DMS153 treated with DMSO at 0.1 percent for 48 hours (cell line): ENCODE measurements at regions not wholly inside any gene's neighbourhood (a gene's known extent, or its start where the extent isn't known, plus 50 kb on each side); places are given as distances from the start of the nearest gene placed in this dataset.
A peak's percentile ranks its signal among the peaks of the same experiment; 100 is the strongest.

Experiments
- DNase-seq: peaks from one replicate; lab custom pipeline; 2025; ENCODE audit not compliant: unreplicated experiment; lab: John Stamatoyannopoulos, UW

DNA sequence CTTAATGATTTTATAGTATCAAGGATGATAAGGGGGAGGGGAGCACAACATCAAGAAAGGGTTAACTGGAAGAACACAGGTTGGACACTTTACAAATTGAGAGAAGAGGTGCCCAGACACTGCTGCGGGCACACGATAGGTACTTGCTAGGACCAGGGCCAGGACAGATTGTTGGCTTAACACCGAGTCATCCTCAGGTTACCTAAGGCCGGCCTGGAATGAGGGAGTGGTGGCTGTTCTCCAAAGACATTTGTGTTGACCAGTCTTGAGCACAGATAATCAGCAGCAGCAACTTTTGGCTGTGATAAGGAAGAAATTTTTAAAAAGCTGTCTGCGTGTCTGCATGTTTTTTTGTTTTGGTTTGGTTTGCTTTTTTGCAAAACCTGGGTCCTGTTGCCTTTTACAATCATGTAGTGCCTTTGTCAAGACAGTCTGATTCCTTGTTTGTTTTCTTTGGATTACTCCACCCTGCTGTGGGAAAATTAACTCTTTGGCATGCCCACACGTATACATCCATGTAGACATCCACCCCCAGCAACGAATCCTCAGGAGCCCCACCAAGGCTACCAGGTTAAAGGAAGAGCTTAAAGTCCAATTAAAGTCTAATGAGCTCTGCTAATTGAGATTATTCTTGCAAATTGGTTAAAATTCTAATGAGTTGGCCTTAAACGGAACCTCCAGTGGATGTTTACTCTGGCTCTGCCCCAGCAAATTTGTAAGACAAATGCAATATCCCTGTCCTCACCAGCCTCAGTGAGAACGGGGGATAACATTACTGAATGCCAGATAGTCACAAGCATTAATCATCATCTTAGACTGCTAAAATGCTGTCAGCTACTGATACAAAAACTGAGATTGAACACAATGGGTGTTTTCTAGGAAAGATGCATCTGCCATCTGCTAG is 382.3 kb downstream of the ACTL7B start:
- DNase-seq: peak; percentile 22

DNA sequence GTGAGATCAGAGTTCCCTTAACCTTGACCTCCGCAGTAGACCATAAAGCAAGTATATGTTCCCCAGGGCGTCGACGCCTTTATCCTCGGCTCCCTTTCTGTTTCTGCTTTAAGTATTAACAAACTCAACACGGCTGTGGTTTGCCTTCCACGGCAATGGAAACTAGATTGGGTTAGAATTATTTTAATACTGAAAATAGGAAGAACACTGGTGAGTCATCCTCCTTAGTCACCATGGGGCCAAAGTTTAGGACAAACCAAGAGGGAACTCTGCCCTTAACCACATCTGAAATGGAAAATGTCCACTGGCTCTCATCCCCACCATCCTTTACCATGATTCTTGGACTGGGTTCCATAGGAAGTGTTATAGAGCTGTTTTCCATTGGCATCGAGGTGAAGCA is 386.1 kb downstream of the ACTL7B start:
- DNase-seq: no peak

DNA sequence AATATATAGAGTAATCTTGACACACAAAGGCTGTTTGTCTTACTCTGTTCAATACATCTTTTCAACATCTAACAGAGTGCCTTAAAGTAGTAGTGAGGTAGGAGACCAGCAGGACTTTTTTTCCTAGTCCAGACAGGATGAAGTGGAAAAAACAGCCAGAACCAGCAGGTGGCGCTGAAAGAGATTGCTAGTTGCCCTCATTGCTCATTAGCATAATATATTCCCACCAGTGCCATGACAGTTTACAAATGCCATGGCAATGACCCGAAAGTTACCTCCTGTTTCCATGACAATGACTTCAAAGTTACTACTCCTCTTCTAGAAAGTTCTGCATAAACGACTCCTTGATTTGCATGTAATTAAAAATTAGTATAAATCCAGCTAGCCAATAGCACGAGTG is 387.4 kb downstream of the ACTL7B start:
- DNase-seq: no peak

DNA sequence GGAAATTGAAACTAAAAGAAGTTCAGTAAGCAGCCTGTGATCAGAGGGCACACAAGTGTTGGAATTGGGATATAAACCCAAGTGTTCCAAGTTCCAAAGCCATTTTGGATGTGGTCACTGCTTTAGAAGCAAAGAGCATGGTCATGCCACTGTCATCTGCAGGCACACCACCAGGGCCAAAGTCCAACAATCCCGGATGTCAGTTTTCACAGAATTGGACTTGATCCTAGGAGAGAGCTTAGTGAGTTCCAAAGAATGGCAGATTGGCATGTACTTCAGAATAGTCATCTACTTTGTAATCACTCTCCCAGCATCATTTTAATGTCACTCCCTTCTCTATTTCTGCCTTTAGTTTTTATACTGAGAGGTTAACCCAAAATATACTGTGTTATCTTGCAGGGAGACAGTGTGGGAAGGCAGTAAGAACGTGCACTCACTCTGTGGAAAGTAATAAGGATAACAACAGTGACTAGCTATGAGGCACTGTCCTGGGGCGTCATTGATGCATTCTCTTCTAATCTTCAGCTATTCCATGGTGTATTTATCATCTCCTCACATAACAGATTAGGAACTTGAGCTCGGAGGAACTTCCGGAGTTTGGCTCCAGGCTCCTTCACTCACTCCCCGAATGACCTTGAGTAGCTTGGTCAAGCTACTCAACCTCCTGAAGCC is 388.0 kb downstream of the ACTL7B start:
- DNase-seq: no peak

DNA sequence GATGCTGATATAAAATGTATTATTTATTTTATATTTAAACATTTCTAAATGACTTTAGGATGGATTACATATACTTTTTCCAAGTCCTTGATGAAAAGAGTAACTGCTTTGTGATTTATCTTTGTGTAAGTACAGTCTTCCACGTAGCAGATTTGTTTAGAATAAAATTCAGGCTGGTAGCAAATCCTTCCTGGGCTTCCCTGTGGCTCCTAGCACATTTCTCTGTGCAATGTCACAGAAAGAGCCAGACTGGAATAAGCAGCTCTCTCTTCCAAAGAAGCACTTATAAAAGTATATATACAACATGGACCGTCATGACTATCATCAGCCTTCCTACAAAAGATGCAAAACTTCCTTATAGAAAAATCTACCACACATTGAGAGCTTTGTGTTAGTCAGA is 388.6 kb downstream of the ACTL7B start:
- DNase-seq: no peak

DNA sequence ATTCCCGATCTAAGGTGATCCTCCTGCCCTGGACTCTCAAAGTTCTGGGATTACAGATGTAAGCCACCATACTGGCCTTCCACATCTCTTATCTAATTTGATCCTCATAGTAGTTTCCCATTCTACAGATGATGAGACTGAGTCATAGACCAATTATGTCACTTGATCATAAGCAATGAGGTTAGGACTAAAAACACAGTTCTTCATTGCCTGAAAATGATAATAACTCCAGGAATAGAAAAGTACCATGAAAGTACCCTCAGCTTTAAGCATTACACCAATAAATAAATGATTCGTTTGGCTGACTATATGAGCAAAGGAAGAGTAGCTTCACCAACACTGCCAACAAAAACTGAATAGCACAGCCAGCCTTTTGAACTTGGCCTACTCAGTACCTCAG is 389.5 kb downstream of the ACTL7B start:
- no peak for DNase-seq

DNA sequence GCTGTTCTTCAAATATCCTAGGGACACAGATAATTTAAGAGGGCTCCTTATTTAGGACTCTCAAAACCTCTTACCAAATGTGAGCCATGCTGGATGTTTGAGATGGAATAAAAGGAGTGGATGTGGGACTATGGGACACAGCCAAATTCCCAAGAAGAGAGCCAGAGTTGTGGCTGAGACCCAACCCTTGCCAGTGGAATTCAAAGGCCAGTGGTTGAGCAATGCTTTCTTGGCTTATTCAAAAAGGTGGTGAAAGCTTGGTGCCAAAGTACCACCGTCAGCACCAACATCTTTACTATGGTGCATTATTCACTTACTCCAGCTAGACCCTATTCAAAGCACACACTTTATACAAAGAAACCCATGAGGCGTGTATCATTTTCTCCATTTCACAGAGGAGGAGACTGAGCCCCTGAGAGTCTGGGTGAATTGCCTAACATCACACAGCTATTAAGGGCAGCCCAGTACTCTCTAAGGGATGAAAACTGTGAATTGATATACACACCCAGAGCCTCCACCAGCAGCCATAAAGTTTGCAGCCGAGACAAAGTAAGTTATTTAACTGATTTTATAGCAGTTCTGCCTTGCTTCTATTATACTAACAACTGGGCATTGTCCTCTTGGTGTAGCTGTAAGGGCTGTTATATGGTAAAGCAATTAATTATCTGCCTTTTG is 391.7 kb downstream of the ACTL7B start:
- no peak for DNase-seq

DNA sequence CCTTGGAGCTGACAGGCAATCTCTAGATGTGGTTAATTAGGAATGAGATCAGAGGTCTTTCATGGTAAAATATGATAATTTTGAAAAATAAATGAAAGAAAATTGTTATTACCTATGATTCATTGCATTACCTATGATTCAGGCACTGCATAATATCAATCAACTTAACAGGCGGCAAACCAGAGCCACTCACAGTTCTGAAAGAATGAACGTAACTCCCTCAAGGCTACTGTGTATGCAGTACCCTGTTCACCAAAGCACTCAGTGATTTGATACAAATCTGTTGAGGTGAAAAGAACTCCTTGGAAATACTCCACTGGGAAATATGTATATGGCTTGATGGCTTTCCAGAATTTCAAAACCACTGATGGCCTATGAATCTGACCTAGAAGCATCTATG is 398.9 kb downstream of the ACTL7B start:
- no peak for DNase-seq

DNA sequence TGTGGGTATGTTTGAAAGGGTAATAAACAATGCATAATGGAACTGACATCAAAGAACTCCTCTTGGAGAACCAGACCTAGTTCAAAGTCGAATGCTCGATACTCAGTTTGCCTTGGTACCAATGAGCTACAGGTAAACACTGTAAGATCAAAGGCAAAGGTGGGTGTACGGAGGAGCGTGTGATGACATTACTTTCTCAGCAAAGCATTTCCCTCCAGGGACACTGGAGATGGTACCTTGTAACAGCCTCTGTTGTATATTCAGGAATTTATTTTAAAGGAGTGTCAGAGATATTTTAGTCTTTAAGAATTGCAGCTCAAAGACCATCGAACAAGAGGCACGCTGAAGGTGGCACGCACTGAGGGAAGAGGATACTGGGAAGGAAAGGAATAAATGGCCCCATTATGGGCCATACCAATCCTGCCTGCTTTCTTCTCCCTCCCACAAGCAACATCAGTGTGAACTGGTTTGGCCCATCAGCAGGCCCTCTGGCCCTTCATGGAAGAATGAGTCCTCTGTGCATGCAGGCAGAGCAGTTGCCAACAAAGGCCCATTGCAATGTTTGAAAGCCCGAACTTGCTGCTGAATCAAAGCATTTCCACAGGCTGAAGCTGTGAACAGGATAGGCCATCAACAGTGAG is 410.2 kb downstream of the ACTL7B start:
- DNase-seq: no peak

DNA sequence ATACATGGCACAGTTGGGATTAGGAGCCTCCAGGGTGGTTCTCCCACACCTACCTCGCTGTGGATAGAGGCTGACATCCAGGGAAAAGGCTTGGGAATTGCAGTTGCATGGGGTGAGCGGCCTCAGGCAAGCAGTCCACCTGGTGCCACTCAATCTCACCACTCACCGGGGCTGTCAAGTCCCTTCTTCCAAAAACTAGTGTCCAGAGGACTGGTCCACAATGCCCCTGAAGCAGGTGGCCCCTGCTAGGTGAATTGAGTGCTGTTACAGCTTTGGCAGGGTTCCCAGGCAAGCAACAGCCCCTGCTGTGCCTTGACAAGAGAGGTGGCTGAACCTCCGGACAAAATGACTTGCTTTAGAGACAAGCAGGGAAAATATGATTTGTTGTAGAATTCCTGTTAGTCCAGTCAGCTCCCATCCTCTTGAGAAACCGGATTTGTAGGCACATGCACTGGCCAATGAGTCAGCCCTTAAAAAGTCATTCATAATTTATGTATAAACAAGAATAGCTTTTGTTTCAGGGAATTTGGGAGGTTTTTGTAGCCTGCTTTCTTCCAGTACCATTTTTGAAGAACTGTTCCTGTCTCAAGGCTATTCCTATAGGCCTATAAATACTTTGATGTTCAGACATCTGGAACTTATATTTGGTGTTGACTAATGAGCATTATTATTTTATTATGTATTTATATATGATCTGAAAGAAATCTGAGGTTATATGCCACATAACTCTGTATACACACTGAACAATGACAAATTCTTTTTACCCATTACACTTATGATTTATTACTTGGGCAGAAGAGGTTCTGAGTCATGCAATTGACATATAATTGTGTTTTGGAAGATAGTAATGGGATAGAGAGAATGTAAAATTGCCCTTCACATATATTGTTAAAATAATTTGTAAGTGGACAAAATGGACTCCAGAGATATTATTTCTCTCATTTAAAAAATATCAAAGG is 411.1 kb downstream of the ACTL7B start:
- DNase-seq: peak; percentile 86

DNA sequence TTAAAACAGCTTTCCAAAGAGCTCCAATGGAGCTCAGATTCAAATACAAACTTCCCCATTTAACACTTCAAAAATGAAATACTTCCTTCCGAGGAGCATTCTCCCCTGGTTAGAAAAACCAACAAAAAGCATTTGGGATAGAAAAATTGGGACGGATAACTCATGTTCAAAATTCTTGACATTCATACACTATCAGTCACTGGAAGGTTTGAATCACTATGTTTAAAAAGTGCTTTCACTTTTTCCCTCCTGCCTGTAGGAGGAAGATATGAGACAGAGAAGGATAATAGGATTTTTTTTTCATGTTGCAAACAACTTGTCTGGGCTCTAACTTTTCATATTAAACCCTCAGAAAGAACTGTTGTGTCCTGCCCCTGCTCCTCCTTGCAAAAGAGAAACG is 412.0 kb downstream of the ACTL7B start:
- DNase-seq: no peak

DNA sequence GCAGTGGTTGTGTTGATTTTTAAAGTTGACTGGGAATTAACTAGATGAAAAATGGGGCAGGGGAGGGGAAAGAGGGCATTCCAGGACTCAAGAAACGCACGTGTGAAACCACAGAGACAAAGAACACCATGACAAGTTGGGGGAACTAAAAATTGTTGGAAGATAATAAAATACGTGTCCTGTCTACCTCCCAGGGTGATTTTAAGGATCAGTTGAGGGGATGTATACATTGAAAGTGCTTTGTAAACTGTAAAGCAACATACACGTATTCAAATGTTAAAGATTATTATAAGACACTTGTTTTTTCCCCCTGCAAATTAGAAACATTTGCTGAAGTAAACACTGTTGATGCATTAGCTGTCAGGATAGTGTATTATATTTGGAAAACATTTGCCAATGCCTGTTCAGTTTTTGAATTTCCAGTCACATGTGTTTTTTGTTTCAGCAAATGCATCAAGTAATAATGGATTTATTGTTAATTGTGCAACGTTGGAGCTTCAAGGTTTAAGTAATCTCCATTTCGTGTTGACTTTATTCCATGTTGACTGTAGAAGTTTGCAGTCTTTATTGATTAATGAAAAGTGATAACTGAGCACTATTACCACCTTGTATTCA is 412.7 kb downstream of the ACTL7B start:
- no peak for DNase-seq

DNA sequence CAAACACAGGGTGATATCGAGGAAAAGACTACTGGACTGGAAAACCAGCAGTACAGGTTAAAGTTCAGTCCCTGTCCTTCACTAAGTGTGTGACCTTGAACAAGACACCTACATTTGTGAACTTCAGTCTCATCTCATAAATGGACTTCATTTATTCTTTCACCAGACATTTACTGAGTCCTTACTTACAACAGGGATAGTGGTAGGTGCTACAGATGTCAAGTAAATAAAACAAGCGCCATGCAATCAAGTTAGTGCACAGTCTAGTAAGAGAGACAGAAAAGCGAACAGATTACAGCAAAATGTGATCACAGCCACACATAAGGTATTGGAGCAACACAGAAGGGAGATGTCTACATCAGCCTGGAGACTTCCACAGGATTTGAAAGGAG is 413.2 kb downstream of the ACTL7B start:
- DNase-seq: peak; percentile 5

DNA sequence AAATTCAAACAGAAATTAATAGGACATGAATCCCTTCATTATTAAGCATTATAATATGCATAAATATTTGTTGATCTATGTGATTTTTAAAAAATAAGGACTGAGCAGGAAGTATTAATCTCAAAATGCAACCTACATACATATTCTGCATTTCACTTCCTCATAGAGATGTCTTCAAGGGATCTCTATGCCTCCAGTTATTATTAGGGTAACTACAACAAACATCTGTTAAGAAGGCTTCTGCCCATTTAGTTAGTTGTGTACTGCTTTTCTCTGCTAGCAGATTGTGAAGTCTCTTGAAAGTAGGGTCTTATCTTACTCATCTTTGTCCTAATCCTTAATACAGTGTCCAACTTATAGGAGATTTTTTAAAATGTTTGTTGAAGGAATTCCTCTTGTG is 414.1 kb downstream of the ACTL7B start:
- DNase-seq: no peak

DNA sequence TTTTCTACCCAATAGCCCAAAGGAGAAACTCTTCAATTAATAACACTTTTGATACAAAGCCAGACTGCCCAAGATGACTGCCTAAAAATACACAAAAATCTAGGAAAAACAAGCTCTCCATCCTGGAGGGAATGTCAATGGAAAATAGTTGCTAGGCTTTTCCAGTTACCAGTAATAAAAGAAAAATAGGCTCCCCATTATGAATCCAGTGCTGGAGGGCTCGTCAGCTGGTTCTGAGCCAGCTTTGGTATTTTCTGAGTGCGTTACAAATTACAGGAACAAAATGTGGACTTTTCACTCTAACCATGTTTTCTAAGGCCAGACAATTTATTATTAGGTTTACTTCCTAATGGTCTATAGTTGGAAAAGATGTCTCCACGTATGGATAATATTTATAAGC is 414.5 kb downstream of the ACTL7B start:
- no peak for DNase-seq

DNA sequence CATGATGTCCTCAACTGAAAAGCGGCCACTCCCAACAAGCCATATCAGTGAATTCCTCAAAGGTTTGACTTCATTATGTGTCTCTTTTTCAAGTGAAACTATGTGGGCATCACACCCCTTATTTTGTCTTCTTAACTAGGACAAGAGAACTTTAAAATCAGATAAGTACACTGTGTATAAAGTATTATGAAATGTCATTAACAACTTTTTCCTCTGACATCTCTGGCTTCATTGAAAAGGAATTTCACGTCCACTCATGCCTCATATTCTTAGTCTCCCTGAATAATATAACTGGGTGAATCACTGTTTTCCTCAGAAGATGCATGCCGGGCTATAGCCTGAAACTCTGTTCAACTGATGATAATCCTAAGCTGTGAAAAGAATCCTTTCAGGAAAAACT is 415.8 kb downstream of the ACTL7B start:
- no peak for DNase-seq

DNA sequence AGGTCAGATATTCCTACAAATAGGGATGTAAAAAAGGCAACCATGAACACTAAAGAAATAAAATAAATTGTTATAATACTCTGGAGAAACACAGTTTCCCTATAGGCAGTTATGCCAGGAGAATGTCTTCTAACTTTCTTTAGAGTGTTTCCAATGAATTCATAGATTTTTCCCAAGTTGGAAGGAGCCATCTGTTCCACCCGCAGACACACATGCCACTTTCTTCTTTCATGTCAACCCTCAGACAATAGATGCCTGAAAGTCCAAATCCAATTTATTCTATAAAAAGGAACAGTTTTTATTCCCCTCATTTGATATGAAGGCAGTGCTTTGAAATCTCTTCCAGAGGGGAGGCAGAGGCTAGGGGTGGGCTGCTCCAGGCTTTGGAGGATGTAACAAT is 418.1 kb downstream of the ACTL7B start:
- DNase-seq: no peak

DNA sequence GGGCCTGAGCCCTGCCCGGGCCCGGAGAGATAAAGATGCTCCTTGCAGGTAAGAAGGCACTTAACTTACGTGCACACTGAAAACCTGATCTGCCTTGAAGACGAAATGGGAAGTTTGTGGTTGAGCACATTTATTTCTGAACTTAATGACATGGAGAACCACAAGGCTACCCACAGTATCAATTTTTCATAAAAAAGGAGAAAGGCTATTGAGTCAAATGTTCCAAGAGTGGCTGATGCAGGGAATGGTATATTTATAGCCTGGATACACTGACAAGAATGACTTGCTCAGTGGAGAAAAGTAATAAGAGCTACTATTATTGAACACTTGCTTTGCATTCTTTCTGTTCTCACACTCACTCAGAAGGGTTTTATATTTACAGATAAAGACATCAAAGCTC is 419.3 kb downstream of the ACTL7B start:
- no peak for DNase-seq

DNA sequence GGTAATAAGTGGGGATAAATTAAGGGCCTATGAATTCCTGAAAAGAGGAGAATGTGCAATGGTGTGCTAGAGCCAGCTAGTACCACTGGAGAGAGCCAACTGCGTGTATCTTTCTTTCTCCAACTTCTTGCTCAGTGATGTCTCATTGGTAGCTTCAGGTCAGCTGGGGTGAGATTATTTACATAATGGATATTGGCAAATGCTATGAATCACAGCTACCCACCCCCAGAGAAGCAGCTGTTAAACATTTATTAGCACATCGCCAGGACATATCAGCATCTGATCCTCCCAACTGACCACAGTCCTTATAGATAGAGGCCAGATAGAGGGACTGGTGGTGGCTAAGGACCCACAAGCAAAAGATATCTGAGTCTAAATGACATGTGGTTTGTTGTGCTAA is 421.3 kb downstream of the ACTL7B start:
- DNase-seq: no peak

DNA sequence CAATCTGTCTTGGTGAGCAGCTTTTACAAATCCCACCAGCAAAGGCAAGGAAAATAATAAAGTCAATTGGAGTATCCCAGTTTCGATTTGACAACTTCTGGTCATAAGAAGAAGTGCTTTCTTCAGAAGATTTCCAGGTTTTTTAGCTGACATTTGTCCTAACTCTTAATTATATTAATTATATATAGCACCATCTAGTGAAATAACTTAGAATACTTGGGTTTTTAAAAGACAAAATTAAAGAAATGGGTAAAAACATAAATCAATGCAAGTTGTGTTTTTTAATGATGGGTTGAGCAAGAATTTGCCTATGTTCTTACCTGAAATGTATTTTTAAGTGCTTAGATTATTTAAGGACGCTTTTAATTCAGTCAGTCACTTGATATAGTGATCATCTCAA is 421.8 kb downstream of the ACTL7B start:
- no peak for DNase-seq
